AG09319 (cell line): ENCODE measurements at regions not wholly inside any gene's neighbourhood (a gene's known extent, or its start where the extent isn't known, plus 50 kb on each side); places are given as distances from the start of the nearest gene placed in this dataset.

Experiments used
- DNase-seq: peaks from one replicate; pipeline ENCODE4 v3.0.0-alpha.2; 2010; ENCODE audit warnings: low read depth; ENCODE audit errors: extremely low read depth
- CTCF ChIP-seq: IDR thresholded peaks from 2 replicates; pipeline ENCODE4 v1.5.1; 2011; ENCODE audit warnings: low read depth, mild to moderate bottlenecking, inconsistent platforms, low read length, moderate library complexity

DNA sequence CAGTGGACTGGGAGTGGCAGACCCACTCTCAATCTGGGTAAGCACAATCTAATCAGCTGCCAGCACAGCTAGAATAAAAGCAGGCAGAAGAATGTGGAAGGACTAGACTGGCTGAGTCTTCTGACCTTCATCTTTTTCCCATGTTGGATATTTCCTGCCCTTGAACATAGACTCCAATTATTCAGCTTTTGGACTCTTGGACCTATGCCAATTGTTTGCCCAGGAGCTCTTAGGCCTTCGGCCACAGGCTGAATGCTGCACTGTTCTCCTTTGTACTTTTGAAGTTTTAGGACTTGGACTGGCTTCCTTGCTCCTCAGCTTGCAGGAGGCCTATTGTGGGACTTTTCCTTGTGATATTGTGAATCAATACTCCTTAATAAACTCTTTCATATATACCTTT lies 477.7 kb upstream of the ZNF385D start:
- no peak for DNase-seq
- TF ChIP-seq CTCF: no peak

- no peak for TF ChIP-seq CTCF
- no peak for DNase-seq
Observed at GRCh38 chr3:22231061-22231460, 480.1 kb upstream of the ZNF385D start.

GRCh38 chr3:22236490-22237270 lies 485.7 kb upstream of the ZNF385D start:
- DNase-seq: no peak
- TF ChIP-seq CTCF: no peak

GRCh38 chr3:22239011-22239410 lies 488.0 kb upstream of the ZNF385D start:
- no peak for DNase-seq
- no peak for TF ChIP-seq CTCF

DNA sequence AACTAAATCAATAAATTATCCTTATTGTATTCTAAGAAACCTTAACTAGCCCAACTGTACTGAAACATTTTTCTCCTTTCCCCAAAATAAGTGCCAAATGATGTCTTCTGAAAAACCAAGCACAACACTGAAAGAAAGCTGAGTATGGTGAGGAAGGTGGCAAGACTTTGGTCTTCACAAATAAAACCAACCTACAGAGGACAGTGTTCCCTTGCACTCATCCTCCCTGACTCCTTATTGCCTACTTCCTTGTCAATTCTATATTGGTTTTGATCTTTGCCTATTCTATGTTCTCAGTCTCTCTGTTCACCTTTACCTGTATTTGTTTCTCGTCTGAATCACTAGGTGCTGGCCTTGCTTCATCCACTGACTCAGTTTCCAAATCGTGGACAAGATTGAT lies 490.1 kb upstream of the ZNF385D start:
- DNase-seq: no peak
- no peak for TF ChIP-seq CTCF

GRCh38 chr3:22244761-22245521 lies 493.9 kb upstream of the ZNF385D start:
- TF ChIP-seq CTCF: no peak
- peak; percentile 38 for DNase-seq

- DNase-seq: no peak
- no peak for TF ChIP-seq CTCF
Observed at GRCh38 chr3:22245811-22246583, 495.0 kb upstream of the ZNF385D start.
